ENCODE measurements at regions not wholly inside any gene's neighbourhood (a gene's known extent, or its start where the extent isn't known, plus 50 kb on each side); places are given as distances from the start of the nearest gene placed in this dataset.

GRCh38 chr7:85713171-85713570 is 526.3 kb upstream of the SEMA3D start:
- no peaks in the 10 kb centered on the region for H3K4me1 Mint-ChIP-seq
- H3K9me3 Mint-ChIP-seq: no peaks in the 10 kb centered on the region
- no peaks in the 10 kb centered on the region for H3K27me3 Mint-ChIP-seq (ENCODE audit: insufficient read depth)
- H3K4me3 Mint-ChIP-seq: no peak overlapping the region
- no peak overlapping the region for H3K9ac ChIP-seq (ENCODE audit: extremely low read depth, low read length, poor library complexity, severe bottlenecking)
- H3K4me3 ChIP-seq (ENCODE audit: low read length): no peak overlapping the region
- no peaks in the 10 kb centered on the region for H3K27me3 ChIP-seq (ENCODE audit: control insufficient read depth, insufficient read depth, low read length, poor library complexity, severe bottlenecking)
- no peak for DNase-seq
- H3K4me1 ChIP-seq (ENCODE audit: control insufficient read depth, insufficient read depth, low read length): no peaks in the 10 kb centered on the region
- no peaks in the 10 kb centered on the region for H3K36me3 Mint-ChIP-seq (ENCODE audit: low read depth)
- no peak overlapping the region for H3K27ac Mint-ChIP-seq
- no peaks in the 10 kb centered on the region for H3K9me3 ChIP-seq (ENCODE audit: control insufficient read depth, low read length)
- H3K36me3 ChIP-seq (ENCODE audit: control insufficient read depth, insufficient read depth, low read length): no peaks in the 10 kb centered on the region
- no peak overlapping the region for H3K27ac ChIP-seq (ENCODE audit: low read depth, low read length)
- TF ChIP-seq CTCF (conservative IDR thresholded peaks at IDR 0.05): no peak
- WGBS, 2 experiments (ENCODE audit: insufficient coverage in 1 of 2, insufficient read length in 1 of 2): 75% methylated on average over 1 of the region's 1 CpG; no CpG with 5 or more reads in 1 of the 2 experiments

DNA sequence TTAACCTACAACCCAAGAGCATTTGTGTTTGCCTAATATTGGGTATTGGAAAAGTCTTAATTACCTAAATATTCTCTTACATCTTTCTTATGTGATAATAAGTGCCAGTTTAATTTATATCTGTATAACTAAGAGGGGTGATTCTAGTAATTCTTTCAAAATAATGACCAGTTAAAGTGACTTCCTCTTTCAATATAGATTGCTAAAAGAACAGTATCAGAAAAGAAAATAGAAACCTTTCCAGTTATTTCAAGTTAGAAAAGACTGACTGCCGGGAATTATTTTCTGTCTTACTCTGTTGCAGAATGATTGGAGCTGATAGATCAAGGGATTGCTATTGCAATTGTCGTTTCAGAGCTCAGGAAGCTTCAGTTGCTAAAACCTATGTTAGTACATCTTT is 525.0 kb upstream of the SEMA3D start:
- Histone ChIP-seq H3K36me3 (ENCODE audit: control insufficient read depth, insufficient read depth, low read length) (no peaks in the 10 kb centered on the region), H3K4me3 (ENCODE audit: low read length) (no peak overlapping the region), H3K4me1 (ENCODE audit: control insufficient read depth, insufficient read depth, low read length) (no peaks in the 10 kb centered on the region), H3K27me3 (ENCODE audit: control insufficient read depth, insufficient read depth, low read length, poor library complexity, severe bottlenecking) (no peaks in the 10 kb centered on the region), H3K9ac (ENCODE audit: extremely low read depth, low read length, poor library complexity, severe bottlenecking) (no peak overlapping the region), H3K27ac (ENCODE audit: low read depth, low read length) (no peak overlapping the region), H3K9me3 (ENCODE audit: control insufficient read depth, low read length) (no peaks in the 10 kb centered on the region)
- no peak for TF ChIP-seq CTCF (conservative IDR thresholded peaks at IDR 0.05)
- Mint-ChIP-seq H3K27me3 (ENCODE audit: insufficient read depth) (no peaks in the 10 kb centered on the region), H3K4me3 (no peak overlapping the region), H3K27ac (no peak overlapping the region), H3K9me3 (no peaks in the 10 kb centered on the region), H3K36me3 (ENCODE audit: low read depth) (no peaks in the 10 kb centered on the region), H3K4me1 (no peaks in the 10 kb centered on the region)
- DNase-seq: no peak
- WGBS, 2 experiments (ENCODE audit: insufficient coverage in 1 of 2, insufficient read length in 1 of 2): 89 to 91% methylated on average over 2 of the region's 2 CpGs

GRCh38 chr7:85710960-85711359 is 524.1 kb upstream of the SEMA3D start:
- no peaks in the 10 kb centered on the region for H3K36me3 Mint-ChIP-seq (ENCODE audit: low read depth)
- H3K27me3 ChIP-seq (ENCODE audit: control insufficient read depth, insufficient read depth, low read length, poor library complexity, severe bottlenecking): no peaks in the 10 kb centered on the region
- H3K9me3 Mint-ChIP-seq: no peaks in the 10 kb centered on the region
- no peak overlapping the region for H3K27ac Mint-ChIP-seq
- no peak overlapping the region for H3K27ac ChIP-seq (ENCODE audit: low read depth, low read length)
- WGBS, 2 experiments (ENCODE audit: insufficient coverage in 1 of 2, insufficient read length in 1 of 2): 96% methylated on average over 2 of the region's 2 CpGs; no CpG with 5 or more reads in 1 of the 2 experiments
- H3K9me3 ChIP-seq (ENCODE audit: control insufficient read depth, low read length): no peaks in the 10 kb centered on the region
- no peak overlapping the region for H3K4me3 ChIP-seq (ENCODE audit: low read length)
- no peak overlapping the region for H3K4me3 Mint-ChIP-seq
- no peaks in the 10 kb centered on the region for H3K27me3 Mint-ChIP-seq (ENCODE audit: insufficient read depth)
- no peaks in the 10 kb centered on the region for H3K4me1 ChIP-seq (ENCODE audit: control insufficient read depth, insufficient read depth, low read length)
- DNase-seq: no peak
- no peaks in the 10 kb centered on the region for H3K4me1 Mint-ChIP-seq
- no peak for TF ChIP-seq CTCF (conservative IDR thresholded peaks at IDR 0.05)
- H3K9ac ChIP-seq (ENCODE audit: extremely low read depth, low read length, poor library complexity, severe bottlenecking): no peak overlapping the region
- H3K36me3 ChIP-seq (ENCODE audit: control insufficient read depth, insufficient read depth, low read length): no peaks in the 10 kb centered on the region
